ENCODE measurements at regions not wholly inside any gene's neighbourhood (a gene's known extent, or its start where the extent isn't known, plus 50 kb on each side); places are given as distances from the start of the nearest gene placed in this dataset.

DNA sequence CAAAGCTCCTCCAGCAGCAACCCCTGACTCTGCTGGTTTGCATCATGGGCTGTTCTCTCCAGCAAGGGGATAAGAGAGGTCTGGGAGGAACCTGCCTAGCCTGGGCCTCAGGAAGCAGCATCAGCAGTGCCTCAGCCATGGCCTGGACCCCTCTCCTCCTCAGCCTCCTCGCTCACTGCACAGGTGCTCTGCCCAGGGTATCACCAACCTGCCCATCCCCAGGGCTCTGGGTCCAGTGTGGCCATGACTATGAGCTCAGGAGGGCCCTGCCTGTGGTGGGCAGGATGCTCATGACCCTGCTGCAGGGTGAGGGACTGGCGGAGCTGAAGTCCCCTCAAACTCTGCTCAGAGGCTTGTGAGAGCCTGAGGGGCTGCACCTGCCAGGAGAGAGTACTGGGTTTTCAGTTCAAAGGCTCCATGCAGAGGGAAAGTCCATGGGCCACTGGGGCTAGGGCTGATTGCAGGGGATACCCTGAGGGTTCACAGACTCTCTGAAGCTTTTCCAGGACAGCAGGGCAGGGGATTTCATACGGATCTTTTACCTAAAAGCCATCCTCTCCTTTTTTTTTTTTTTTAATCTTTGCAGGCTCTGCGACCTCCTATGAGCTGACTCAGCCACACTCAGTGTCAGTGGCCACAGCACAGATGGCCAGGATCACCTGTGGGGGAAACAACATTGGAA, 115.8 kb upstream of the IGLL5 start:
- TF ChIP-seq EP300 (IDR thresholded peaks at IDR 0.05): no peak
- TF ChIP-seq, protein P1, sequence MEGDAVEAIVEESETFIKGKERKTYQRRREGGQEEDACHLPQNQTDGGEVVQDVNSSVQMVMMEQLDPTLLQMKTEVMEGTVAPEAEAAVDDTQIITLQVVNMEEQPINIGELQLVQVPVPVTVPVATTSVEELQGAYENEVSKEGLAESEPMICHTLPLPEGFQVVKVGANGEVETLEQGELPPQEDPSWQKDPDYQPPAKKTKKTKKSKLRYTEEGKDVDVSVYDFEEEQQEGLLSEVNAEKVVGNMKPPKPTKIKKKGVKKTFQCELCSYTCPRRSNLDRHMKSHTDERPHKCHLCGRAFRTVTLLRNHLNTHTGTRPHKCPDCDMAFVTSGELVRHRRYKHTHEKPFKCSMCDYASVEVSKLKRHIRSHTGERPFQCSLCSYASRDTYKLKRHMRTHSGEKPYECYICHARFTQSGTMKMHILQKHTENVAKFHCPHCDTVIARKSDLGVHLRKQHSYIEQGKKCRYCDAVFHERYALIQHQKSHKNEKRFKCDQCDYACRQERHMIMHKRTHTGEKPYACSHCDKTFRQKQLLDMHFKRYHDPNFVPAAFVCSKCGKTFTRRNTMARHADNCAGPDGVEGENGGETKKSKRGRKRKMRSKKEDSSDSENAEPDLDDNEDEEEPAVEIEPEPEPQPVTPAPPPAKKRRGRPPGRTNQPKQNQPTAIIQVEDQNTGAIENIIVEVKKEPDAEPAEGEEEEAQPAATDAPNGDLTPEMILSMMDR (IDR thresholded peaks at IDR 0.05): no peak

Measured in sigmoid colon (tissue), 4 donors.